ENCODE measurements at regions not wholly inside any gene's neighbourhood (a gene's known extent, or its start where the extent isn't known, plus 50 kb on each side); places are given as distances from the start of the nearest gene placed in this dataset.

DNA sequence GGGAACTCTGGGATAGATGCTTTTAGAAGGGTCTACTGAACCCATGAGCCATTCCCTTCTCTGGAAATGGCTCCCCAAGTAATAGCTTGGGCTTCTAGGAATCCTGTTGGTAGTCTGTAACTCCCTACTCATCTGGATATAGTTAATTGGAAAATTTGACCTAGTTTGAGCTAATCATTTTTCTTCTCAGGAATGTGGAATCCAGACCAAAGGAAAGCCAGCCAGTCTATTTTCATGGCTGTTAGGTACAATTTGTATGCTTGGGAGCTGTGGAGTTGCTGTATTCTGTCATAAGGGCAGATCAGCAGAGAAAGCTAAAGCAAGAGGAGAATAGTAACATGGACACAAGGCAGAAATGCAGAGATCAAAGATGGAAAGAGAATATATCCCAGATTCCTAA, 71.6 kb upstream of the C1GALT1 start:
- H3K79me2 ChIP-seq (replicated peaks; ENCODE audit: insufficient read depth, low read length) = no peaks in the 10 kb centered on the region
- no peaks in the 10 kb centered on the region for H3K9me2 ChIP-seq (ENCODE audit: insufficient read depth, low read length)

DNA sequence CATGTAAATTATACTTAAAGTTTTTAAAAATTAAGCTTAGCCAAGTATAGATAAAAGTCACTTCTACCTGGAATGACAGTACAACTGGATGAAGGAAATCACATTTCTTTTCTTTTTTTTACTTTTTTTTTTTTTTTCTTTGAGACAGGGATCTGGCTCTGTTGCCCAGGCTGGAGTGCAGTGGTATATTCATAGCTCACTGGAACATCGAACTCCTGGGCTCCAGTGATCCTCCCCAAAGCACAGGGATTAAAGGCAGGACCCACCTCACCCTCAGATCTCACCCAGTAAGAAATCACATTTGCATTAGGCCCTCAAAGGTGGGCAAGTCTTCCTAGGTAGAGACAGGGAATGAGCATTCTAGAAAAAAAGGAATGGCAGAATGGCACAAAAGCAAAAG, 69.5 kb upstream of the C1GALT1 start:
- Histone ChIP-seq H3K9ac (ENCODE audit: low read length) (no peak overlapping the region), H2AFZ (ENCODE audit: low read depth, low read length) (no peak overlapping the region), H3K27me3 (ENCODE audit: insufficient read depth, low read depth, low read length) (no peaks in the 10 kb centered on the region), H3K4me3 (ENCODE audit: low read length) (no peak overlapping the region), H3F3A (ENCODE audit: insufficient read depth, low read length, poor library complexity, severe bottlenecking) (no peaks in the 10 kb centered on the region), H3K4me2 (ENCODE audit: low read length) (no peak overlapping the region), H4K20me1 (ENCODE audit: insufficient read depth) (no peaks in the 10 kb centered on the region), H3K9me2 (ENCODE audit: insufficient read depth, low read length) (no peaks in the 10 kb centered on the region), H3K27ac (ENCODE audit: low read length) (no peak overlapping the region), H3K9me3 (ENCODE audit: low read length) (no peaks in the 10 kb centered on the region), H3K36me3 (ENCODE audit: insufficient read depth, low read length) (no peaks in the 10 kb centered on the region), H3K79me2 (replicated peaks; ENCODE audit: insufficient read depth, low read length) (no peaks in the 10 kb centered on the region)
- TF ChIP-seq, protein P1, sequence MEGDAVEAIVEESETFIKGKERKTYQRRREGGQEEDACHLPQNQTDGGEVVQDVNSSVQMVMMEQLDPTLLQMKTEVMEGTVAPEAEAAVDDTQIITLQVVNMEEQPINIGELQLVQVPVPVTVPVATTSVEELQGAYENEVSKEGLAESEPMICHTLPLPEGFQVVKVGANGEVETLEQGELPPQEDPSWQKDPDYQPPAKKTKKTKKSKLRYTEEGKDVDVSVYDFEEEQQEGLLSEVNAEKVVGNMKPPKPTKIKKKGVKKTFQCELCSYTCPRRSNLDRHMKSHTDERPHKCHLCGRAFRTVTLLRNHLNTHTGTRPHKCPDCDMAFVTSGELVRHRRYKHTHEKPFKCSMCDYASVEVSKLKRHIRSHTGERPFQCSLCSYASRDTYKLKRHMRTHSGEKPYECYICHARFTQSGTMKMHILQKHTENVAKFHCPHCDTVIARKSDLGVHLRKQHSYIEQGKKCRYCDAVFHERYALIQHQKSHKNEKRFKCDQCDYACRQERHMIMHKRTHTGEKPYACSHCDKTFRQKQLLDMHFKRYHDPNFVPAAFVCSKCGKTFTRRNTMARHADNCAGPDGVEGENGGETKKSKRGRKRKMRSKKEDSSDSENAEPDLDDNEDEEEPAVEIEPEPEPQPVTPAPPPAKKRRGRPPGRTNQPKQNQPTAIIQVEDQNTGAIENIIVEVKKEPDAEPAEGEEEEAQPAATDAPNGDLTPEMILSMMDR (IDR thresholded peaks at IDR 0.05; ENCODE audit: poor library complexity, severe bottlenecking) = no peak
- TF ChIP-seq RAD21 (conservative IDR thresholded peaks at IDR 0.05) (no peak), EZH2 (IDR thresholded peaks at IDR 0.05; ENCODE audit: borderline replicate concordance, insufficient read depth, low read length, poor library complexity, severe bottlenecking) (no peak), TAF1 (IDR thresholded peaks at IDR 0.05; ENCODE audit: low read depth) (no peak), MXI1 (conservative IDR thresholded peaks at IDR 0.05; ENCODE audit: poor library complexity, severe bottlenecking) (no peak), EP300 (conservative IDR thresholded peaks at IDR 0.05; ENCODE audit: poor library complexity, severe bottlenecking) (no peak), POLR2AphosphoS5 (IDR thresholded peaks at IDR 0.05) (no peak), SMC3 (conservative IDR thresholded peaks at IDR 0.05; ENCODE audit: poor library complexity) (no peak)
- TF ChIP-seq, protein P2, sequence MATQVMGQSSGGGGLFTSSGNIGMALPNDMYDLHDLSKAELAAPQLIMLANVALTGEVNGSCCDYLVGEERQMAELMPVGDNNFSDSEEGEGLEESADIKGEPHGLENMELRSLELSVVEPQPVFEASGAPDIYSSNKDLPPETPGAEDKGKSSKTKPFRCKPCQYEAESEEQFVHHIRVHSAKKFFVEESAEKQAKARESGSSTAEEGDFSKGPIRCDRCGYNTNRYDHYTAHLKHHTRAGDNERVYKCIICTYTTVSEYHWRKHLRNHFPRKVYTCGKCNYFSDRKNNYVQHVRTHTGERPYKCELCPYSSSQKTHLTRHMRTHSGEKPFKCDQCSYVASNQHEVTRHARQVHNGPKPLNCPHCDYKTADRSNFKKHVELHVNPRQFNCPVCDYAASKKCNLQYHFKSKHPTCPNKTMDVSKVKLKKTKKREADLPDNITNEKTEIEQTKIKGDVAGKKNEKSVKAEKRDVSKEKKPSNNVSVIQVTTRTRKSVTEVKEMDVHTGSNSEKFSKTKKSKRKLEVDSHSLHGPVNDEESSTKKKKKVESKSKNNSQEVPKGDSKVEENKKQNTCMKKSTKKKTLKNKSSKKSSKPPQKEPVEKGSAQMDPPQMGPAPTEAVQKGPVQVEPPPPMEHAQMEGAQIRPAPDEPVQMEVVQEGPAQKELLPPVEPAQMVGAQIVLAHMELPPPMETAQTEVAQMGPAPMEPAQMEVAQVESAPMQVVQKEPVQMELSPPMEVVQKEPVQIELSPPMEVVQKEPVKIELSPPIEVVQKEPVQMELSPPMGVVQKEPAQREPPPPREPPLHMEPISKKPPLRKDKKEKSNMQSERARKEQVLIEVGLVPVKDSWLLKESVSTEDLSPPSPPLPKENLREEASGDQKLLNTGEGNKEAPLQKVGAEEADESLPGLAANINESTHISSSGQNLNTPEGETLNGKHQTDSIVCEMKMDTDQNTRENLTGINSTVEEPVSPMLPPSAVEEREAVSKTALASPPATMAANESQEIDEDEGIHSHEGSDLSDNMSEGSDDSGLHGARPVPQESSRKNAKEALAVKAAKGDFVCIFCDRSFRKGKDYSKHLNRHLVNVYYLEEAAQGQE (IDR thresholded peaks at IDR 0.05; ENCODE audit: borderline replicate concordance) = no peak

More for the DNA sequence above, 71.6 kb upstream of the C1GALT1 start:
- H3K27ac ChIP-seq (ENCODE audit: low read length) = no peak overlapping the region
- no peak overlapping the region for H3K9ac ChIP-seq (ENCODE audit: low read length)
- H2AFZ ChIP-seq (ENCODE audit: low read depth, low read length) = no peak overlapping the region
- TF ChIP-seq, protein P1 (IDR thresholded peaks at IDR 0.05; ENCODE audit: poor library complexity, severe bottlenecking) = no peak
- TF ChIP-seq, protein P2 (IDR thresholded peaks at IDR 0.05; ENCODE audit: borderline replicate concordance) = no peak
- no peak for TF ChIP-seq EP300 (conservative IDR thresholded peaks at IDR 0.05; ENCODE audit: poor library complexity, severe bottlenecking)
- TF ChIP-seq RAD21 (conservative IDR thresholded peaks at IDR 0.05) = no peak
- no peak for TF ChIP-seq EZH2 (IDR thresholded peaks at IDR 0.05; ENCODE audit: borderline replicate concordance, insufficient read depth, low read length, poor library complexity, severe bottlenecking)
- no peak for TF ChIP-seq POLR2AphosphoS5 (IDR thresholded peaks at IDR 0.05)
- no peak for TF ChIP-seq TAF1 (IDR thresholded peaks at IDR 0.05; ENCODE audit: low read depth)
- no peak for TF ChIP-seq SMC3 (conservative IDR thresholded peaks at IDR 0.05; ENCODE audit: poor library complexity)
- no peak for TF ChIP-seq MXI1 (conservative IDR thresholded peaks at IDR 0.05; ENCODE audit: poor library complexity, severe bottlenecking)
- no peaks in the 10 kb centered on the region for H4K20me1 ChIP-seq (ENCODE audit: insufficient read depth)
- no peaks in the 10 kb centered on the region for H3K36me3 ChIP-seq (ENCODE audit: insufficient read depth, low read length)
- H3K4me3 ChIP-seq (ENCODE audit: low read length) = no peak overlapping the region
- no peaks in the 10 kb centered on the region for H3K9me3 ChIP-seq (ENCODE audit: low read length)
- no peaks in the 10 kb centered on the region for H3F3A ChIP-seq (ENCODE audit: insufficient read depth, low read length, poor library complexity, severe bottlenecking)
- no peaks in the 10 kb centered on the region for H3K27me3 ChIP-seq (ENCODE audit: insufficient read depth, low read depth, low read length)
- H3K4me2 ChIP-seq (ENCODE audit: low read length) = no peak overlapping the region
